ENCODE measurements at regions not wholly inside any gene's neighbourhood (a gene's known extent, or its start where the extent isn't known, plus 50 kb on each side); places are given as distances from the start of the nearest gene placed in this dataset.

DNA sequence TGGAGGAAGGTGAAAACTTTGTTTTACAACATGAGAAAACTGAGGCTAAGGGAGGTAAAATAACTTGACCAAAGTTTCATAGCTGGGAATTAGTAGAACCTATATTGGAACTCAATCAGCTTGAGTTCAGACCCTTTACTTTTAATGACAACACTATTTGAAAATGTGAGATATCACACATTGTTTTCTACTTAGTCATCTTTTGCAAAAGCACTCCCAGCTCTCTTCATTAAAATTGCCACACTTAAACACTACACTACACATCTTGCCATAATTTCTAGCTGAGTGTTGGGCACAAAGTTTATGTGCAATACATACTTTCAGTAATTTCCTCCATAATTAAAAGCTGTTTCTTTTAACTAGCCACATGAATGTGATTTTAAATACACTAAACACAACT, 230.4 kb upstream of the DCBLD2 start:
- TF ChIP-seq POLR2A (IDR thresholded peaks at IDR 0.05) (no peak), EP300 (IDR thresholded peaks at IDR 0.05) (no peak), POLR2AphosphoS5 (IDR thresholded peaks at IDR 0.05) (no peak)
- TF ChIP-seq, protein P1, sequence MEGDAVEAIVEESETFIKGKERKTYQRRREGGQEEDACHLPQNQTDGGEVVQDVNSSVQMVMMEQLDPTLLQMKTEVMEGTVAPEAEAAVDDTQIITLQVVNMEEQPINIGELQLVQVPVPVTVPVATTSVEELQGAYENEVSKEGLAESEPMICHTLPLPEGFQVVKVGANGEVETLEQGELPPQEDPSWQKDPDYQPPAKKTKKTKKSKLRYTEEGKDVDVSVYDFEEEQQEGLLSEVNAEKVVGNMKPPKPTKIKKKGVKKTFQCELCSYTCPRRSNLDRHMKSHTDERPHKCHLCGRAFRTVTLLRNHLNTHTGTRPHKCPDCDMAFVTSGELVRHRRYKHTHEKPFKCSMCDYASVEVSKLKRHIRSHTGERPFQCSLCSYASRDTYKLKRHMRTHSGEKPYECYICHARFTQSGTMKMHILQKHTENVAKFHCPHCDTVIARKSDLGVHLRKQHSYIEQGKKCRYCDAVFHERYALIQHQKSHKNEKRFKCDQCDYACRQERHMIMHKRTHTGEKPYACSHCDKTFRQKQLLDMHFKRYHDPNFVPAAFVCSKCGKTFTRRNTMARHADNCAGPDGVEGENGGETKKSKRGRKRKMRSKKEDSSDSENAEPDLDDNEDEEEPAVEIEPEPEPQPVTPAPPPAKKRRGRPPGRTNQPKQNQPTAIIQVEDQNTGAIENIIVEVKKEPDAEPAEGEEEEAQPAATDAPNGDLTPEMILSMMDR (IDR thresholded peaks at IDR 0.05): no peak

All from upper lobe of left lung (tissue), 4 donors.